WERI-Rb-1 (cell line): ENCODE measurements at regions not wholly inside any gene's neighbourhood (a gene's known extent, or its start where the extent isn't known, plus 50 kb on each side); places are given as distances from the start of the nearest gene placed in this dataset.

Experiments used
- DNase-seq: peaks from one replicate; pipeline ENCODE4 v3.0.0-alpha.2; 2020
- H3K27ac ChIP-seq: fragments of 250-450 bp; sonication (Bioruptor Pico); 2 replicates; pipeline ENCODE4 v1.5.1; 2020; ENCODE audit warnings: mild to moderate bottlenecking, moderate library complexity
- H3K27me3 ChIP-seq: fragments of 250-450 bp; sonication (Bioruptor Pico); 2 replicates; pipeline ENCODE4 v1.5.1; 2021; ENCODE audit warnings: mild to moderate bottlenecking, low read depth, moderate library complexity; ENCODE audit not compliant: insufficient read depth, severe bottlenecking
- H3K36me3 ChIP-seq: fragments of 250-450 bp; sonication (Bioruptor Pico); 2 replicates; pipeline ENCODE4 v1.5.1; 2020; ENCODE audit warnings: mild to moderate bottlenecking, moderate library complexity
- H3K4me3 ChIP-seq: 2 replicates; pipeline ENCODE4 v1.5.1; 2011; ENCODE audit warnings: low read depth, mild to moderate bottlenecking, control low read depth, low read length
- H3K9me3 ChIP-seq: fragments of 250-450 bp; sonication (Bioruptor Pico); 2 replicates; pipeline ENCODE4 v1.5.1; 2021; ENCODE audit warnings: mild to moderate bottlenecking, moderate library complexity; ENCODE audit not compliant: severe bottlenecking
- TF ChIP-seq, protein P1 (sequence below): IDR thresholded peaks from 2 replicates; pipeline ENCODE4 v1.5.1; 2011; ENCODE audit warnings: low read depth, mild to moderate bottlenecking, control low read depth, inconsistent platforms, low read length

DNA sequence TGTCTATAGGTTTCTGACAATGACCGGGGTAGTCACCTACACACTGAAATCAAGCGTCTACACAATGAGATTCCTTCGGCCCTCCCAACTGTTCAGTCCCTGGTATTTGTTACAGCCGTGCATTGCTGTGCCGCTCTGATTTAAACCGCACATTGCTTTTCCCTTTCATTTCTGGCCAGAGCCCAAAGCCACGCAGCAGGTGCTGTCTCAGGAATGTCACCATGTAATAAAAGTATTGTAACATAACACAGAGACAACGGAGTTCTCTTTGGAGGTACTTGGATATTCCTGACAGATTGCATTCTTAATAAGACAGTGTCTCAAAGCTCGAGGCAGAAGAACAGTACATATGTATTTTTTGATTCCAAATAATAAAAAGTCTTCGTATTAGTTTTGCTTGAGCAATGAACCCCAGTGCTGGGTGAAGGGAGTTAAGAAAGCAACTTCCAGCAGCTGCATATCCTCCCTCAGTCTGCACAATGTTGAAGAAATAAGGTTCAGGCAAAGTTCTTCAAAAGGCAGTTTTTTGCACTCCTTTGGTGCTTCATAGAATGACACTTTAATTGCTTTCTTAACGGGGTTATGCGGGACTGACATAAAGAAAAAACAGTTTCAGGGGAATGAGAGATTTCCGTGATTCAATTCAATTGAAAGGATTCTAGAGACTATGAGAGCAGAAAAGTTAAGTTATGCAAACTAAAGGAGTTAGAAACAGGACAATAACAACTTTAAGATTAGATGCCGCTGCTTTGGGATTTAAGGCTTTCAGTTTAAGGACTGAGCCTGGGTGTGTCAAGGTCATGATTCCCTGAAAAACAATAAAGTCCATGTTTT lies 288.7 kb upstream of the FLRT2 start:
- H3K27ac ChIP-seq, result no peak overlapping the region
- no peaks in the 10 kb centered on the region for H3K27me3 ChIP-seq
- H3K4me3 ChIP-seq, result no peak overlapping the region
- no peaks in the 10 kb centered on the region for H3K36me3 ChIP-seq
- no peak for DNase-seq
- TF ChIP-seq, protein P1, sequence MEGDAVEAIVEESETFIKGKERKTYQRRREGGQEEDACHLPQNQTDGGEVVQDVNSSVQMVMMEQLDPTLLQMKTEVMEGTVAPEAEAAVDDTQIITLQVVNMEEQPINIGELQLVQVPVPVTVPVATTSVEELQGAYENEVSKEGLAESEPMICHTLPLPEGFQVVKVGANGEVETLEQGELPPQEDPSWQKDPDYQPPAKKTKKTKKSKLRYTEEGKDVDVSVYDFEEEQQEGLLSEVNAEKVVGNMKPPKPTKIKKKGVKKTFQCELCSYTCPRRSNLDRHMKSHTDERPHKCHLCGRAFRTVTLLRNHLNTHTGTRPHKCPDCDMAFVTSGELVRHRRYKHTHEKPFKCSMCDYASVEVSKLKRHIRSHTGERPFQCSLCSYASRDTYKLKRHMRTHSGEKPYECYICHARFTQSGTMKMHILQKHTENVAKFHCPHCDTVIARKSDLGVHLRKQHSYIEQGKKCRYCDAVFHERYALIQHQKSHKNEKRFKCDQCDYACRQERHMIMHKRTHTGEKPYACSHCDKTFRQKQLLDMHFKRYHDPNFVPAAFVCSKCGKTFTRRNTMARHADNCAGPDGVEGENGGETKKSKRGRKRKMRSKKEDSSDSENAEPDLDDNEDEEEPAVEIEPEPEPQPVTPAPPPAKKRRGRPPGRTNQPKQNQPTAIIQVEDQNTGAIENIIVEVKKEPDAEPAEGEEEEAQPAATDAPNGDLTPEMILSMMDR, result no peak
- no peaks in the 10 kb centered on the region for H3K9me3 ChIP-seq

DNA sequence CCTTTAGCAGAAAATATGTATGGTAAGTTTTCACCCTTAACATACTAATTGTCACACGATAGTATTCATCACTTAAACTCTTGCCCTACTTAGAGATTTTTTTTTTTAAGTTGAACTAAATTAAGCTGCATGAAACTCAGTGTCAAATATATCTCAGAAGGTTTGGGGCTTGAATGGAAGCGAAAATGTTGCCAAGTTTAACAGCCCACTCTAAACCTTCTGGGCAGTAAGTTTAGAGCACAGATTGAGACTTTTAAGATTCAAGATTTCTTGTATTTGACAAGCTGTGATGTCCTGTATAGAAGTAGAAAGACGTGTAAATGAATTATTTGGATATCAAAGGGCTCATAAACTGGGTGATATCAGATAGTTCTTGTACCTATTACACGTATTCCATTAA lies 287.3 kb upstream of the FLRT2 start:
- no peaks in the 10 kb centered on the region for H3K9me3 ChIP-seq
- TF ChIP-seq, protein P1, result no peak

DNA sequence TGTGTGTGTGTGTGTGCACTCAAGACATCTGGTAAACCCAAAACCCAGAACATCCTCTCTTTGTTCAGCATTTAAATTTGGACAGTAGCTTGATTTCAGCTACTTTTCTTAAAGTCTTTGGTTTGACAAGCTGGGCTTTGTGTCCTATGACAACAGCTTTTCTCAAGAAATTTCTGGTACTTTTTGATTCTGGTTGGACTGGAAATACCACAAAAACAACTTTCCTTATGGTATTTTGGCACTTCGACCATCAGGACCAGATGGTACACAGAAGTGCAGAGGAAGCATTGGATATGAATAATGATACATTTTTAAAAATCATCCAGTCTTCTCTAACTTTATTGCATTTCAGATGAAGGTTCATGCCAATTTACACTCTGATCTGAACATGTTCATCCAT lies 286.6 kb upstream of the FLRT2 start:
- Histone ChIP-seq H3K36me3 (no peaks in the 10 kb centered on the region), H3K9me3 (no peaks in the 10 kb centered on the region), H3K4me3 (no peak overlapping the region), H3K27me3 (no peaks in the 10 kb centered on the region), H3K27ac (no peak overlapping the region)
- no peak for DNase-seq
- TF ChIP-seq, protein P1, result no peak

More for the DNA sequence above, 287.3 kb upstream of the FLRT2 start:
- no peak for DNase-seq
- Histone ChIP-seq H3K27ac (no peak overlapping the region), H3K27me3 (no peaks in the 10 kb centered on the region), H3K4me3 (no peak overlapping the region), H3K36me3 (no peaks in the 10 kb centered on the region)

DNA sequence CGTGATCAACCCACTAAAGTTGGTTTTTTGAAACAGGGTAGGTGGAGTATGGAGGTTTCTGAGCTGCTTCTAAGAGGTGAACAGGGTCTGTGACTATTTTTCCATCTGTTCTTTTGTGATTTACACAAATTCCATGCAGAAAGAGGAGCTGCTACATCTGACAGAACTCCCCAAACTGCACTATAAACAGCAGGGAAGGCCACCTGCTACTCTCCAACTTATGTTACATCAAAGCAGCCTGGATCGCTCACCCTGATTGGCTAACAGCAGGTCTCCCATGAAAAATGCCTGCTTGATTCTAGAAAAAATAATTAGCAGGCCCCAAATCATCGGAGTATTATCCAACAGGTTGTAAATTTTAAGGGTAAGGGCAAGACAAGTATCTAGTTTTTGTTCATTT lies 282.9 kb upstream of the FLRT2 start:
- no peak overlapping the region for H3K4me3 ChIP-seq
- TF ChIP-seq, protein P1, result no peak
- no peaks in the 10 kb centered on the region for H3K9me3 ChIP-seq
- no peak overlapping the region for H3K27ac ChIP-seq
- H3K36me3 ChIP-seq, result no peaks in the 10 kb centered on the region
- no peaks in the 10 kb centered on the region for H3K27me3 ChIP-seq
- DNase-seq, result no peak

DNA sequence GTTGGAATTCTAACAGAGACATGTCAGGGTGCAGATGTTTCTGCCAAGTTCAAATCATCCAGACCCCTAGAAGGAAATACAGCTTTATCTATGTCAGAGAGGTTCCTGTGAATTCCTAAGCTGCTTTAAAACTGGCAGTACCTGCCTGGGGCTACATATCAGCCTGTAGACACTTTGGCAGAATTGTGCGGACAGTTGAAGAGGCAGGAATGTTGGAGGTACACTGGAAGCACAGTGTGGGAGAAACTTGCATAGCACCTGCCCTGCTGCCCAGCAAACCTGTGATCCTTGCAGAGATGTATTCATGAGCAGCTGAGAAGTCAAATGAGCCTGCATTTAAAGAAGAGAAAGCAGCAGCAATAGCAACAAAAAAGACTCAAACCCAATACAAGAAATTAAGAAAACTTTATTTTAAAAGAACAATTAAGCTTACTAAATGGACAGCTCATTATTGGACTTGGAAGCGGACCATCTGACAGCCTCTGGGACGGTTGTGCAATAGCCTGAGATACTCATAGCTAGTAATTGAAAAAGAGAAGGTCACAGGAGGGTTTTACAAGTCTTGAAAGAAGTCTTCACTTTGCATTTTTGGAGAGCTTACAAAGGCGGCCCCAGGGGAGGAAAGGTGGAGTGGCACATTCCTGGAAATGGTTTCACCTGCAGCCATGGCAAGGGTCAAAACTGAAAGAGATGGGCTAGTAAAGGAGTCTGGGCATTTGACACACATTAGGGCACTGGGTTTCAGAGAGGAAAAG lies 280.9 kb upstream of the FLRT2 start:
- Histone ChIP-seq H3K36me3 (no peaks in the 10 kb centered on the region), H3K9me3 (no peaks in the 10 kb centered on the region), H3K27ac (no peak overlapping the region), H3K27me3 (no peaks in the 10 kb centered on the region), H3K4me3 (no peak overlapping the region)
- DNase-seq, result no peak
- TF ChIP-seq, protein P1, result no peak
